Lower leg skin (tissue), 3 donors: ENCODE measurements at regions not wholly inside any gene's neighbourhood (a gene's known extent, or its start where the extent isn't known, plus 50 kb on each side); places are given as distances from the start of the nearest gene placed in this dataset.

ENCODE experiments used
- POLR2A ChIP-seq, 2 donors: fragments of 450-650 bp; IDR thresholded peaks; one replicate each; pipeline ENCODE4 v1.6.1; 2016 to 2017; ENCODE audit warnings: antibody characterized with exemption in 2 of 2, mild to moderate bottlenecking in 1 of 2, moderate library complexity in 1 of 2
- TF ChIP-seq, protein P1 (sequence below), 3 donors: fragments of 450-650 bp; IDR thresholded peaks; one replicate each; pipeline ENCODE4 v1.5.1; 2016; ENCODE audit warnings: antibody characterized with exemption in 3 of 3, mild to moderate bottlenecking in 3 of 3, moderate library complexity in 2 of 3

DNA sequence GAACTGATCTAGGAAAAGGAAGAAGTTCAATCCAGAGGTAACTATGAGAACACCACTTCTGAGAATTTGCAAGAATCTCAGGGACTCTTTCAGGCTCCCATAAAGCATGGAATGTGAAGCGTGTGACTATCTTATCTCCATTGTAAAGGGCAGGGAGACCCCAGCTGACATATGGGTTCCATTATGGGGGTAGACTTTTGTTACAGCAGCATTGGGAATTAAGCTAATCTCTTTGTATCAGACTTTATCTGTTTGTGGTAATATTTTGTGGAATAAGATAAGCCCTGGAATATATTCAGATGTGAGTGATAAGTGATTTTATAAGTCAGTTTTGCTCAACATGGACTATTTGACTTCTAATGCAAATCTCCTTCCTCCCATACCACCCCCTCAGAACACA, 468.3 kb downstream of the MEIS1 start:
- TF ChIP-seq, protein P1, sequence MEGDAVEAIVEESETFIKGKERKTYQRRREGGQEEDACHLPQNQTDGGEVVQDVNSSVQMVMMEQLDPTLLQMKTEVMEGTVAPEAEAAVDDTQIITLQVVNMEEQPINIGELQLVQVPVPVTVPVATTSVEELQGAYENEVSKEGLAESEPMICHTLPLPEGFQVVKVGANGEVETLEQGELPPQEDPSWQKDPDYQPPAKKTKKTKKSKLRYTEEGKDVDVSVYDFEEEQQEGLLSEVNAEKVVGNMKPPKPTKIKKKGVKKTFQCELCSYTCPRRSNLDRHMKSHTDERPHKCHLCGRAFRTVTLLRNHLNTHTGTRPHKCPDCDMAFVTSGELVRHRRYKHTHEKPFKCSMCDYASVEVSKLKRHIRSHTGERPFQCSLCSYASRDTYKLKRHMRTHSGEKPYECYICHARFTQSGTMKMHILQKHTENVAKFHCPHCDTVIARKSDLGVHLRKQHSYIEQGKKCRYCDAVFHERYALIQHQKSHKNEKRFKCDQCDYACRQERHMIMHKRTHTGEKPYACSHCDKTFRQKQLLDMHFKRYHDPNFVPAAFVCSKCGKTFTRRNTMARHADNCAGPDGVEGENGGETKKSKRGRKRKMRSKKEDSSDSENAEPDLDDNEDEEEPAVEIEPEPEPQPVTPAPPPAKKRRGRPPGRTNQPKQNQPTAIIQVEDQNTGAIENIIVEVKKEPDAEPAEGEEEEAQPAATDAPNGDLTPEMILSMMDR (IDR thresholded peaks at IDR 0.05), result no peak
- no peak for TF ChIP-seq POLR2A (IDR thresholded peaks at IDR 0.05)
